Neural cell (in vitro differentiated cells): ENCODE measurements at regions not wholly inside any gene's neighbourhood (a gene's known extent, or its start where the extent isn't known, plus 50 kb on each side); places are given as distances from the start of the nearest gene placed in this dataset.

Experiments
- H2AFZ ChIP-seq: fragments of 200-600, 300-800 bp; sonication (generic), shearing (Covaris generic); 2 replicates; pipeline ENCODE4 v1.6.0; 2014; ENCODE audit warnings: low read depth, mild to moderate bottlenecking, antibody characterized with exemption, low read length, moderate library complexity
- H3F3A ChIP-seq: fragments of 200-600 bp; shearing (Covaris generic); 2 replicates; pipeline ENCODE4 v1.6.1; 2016; ENCODE audit warnings: mild to moderate bottlenecking, moderate library complexity, mixed read lengths, antibody characterized with exemption, low read length; ENCODE audit not compliant: insufficient read depth, poor library complexity, severe bottlenecking
- H3K27ac ChIP-seq: fragments of 200-600, 300-800 bp; sonication (generic), shearing (Covaris generic); 2 replicates; pipeline ENCODE4 v1.5.1; 2014; ENCODE audit warnings: mild to moderate bottlenecking, low read length, moderate library complexity
- H3K27me3 ChIP-seq: fragments of 300-800, 200-600 bp; sonication (generic), shearing (Covaris generic); 2 replicates; pipeline ENCODE4 v1.6.0; 2014; ENCODE audit warnings: mild to moderate bottlenecking, low read depth, low read length, moderate library complexity; ENCODE audit not compliant: insufficient read depth
- H3K36me3 ChIP-seq: fragments of 300-800, 200-600 bp; sonication (generic), shearing (Covaris generic); 2 replicates; pipeline ENCODE4 v1.5.1; 2014; ENCODE audit warnings: mild to moderate bottlenecking, antibody characterized with exemption, low read length, moderate library complexity; ENCODE audit not compliant: insufficient read depth
- H3K4me2 ChIP-seq: fragments of 300-800, 200-600 bp; sonication (generic), shearing (Covaris generic); 2 replicates; pipeline ENCODE4 v1.6.0; 2014; ENCODE audit warnings: mild to moderate bottlenecking, low read length
- H3K4me3 ChIP-seq: fragments of 300-800, 200-600 bp; sonication (generic), shearing (Covaris generic); 2 replicates; pipeline ENCODE4 v1.5.1; 2014; ENCODE audit warnings: mild to moderate bottlenecking, low read length, moderate library complexity
- H3K79me2 ChIP-seq: fragments of 200-600 bp; shearing (Covaris generic); replicated peaks from 2 replicates; pipeline ENCODE4 v1.6.0; 2014; ENCODE audit warnings: mild to moderate bottlenecking, low read length, moderate library complexity; ENCODE audit not compliant: insufficient read depth
- H3K9ac ChIP-seq: fragments of 300-800, 200-600 bp; sonication (generic), shearing (Covaris generic); 2 replicates; pipeline ENCODE4 v1.6.1; 2016; ENCODE audit warnings: mild to moderate bottlenecking, low read length, mixed read lengths
- H3K9me2 ChIP-seq: fragments of 200-600 bp; shearing (Covaris generic); 2 replicates; pipeline ENCODE4 v1.6.1; 2016; ENCODE audit warnings: mild to moderate bottlenecking, low read length, mixed read lengths; ENCODE audit not compliant: insufficient read depth
- H3K9me3 ChIP-seq: fragments of 200-600, 300-800 bp; sonication (generic), shearing (Covaris generic); 2 replicates; pipeline ENCODE4 v1.6.1; 2016; ENCODE audit warnings: mild to moderate bottlenecking, mixed run types, low read length, moderate library complexity, mixed read lengths
- H4K20me1 ChIP-seq: fragments of 200-600 bp; shearing (Covaris generic); 2 replicates; pipeline ENCODE4 v1.6.1; 2016; ENCODE audit warnings: mild to moderate bottlenecking, mixed run types; ENCODE audit not compliant: insufficient read depth
- EP300 ChIP-seq: fragments of 450-650 bp; conservative IDR thresholded peaks from 2 replicates; pipeline ENCODE4 v1.6.1; 2014; ENCODE audit warnings: antibody characterized with exemption, mild to moderate bottlenecking, moderate library complexity; ENCODE audit not compliant: poor library complexity, severe bottlenecking
- EZH2 ChIP-seq: fragments of 200-600, 300-800 bp; shearing (Covaris generic), sonication (generic); IDR thresholded peaks from 2 replicates; pipeline ENCODE4 v1.6.1; 2014; ENCODE audit warnings: antibody characterized with exemption, low read length, borderline replicate concordance, mild to moderate bottlenecking; ENCODE audit not compliant: insufficient read depth, poor library complexity, severe bottlenecking
- MXI1 ChIP-seq: fragments of 450-650 bp; conservative IDR thresholded peaks from 2 replicates; pipeline ENCODE4 v1.6.1; 2014; ENCODE audit warnings: antibody characterized with exemption, mild to moderate bottlenecking; ENCODE audit not compliant: poor library complexity, severe bottlenecking
- POLR2AphosphoS5 ChIP-seq: IDR thresholded peaks from 2 replicates; pipeline ENCODE4 v1.6.1; 2012
- RAD21 ChIP-seq: fragments of 450-650 bp; conservative IDR thresholded peaks from 2 replicates; pipeline ENCODE4 v1.6.1; 2014; ENCODE audit warnings: antibody characterized with exemption, mild to moderate bottlenecking, moderate library complexity
- SMC3 ChIP-seq: fragments of 450-650 bp; conservative IDR thresholded peaks from 2 replicates; pipeline ENCODE4 v1.6.1; 2014; ENCODE audit warnings: antibody characterized with exemption, mild to moderate bottlenecking, moderate library complexity; ENCODE audit not compliant: poor library complexity
- TAF1 ChIP-seq: IDR thresholded peaks from 2 replicates; pipeline ENCODE4 v1.6.1; 2012; ENCODE audit warnings: low read depth
- TF ChIP-seq, protein P1 (sequence below): IDR thresholded peaks from 2 replicates; pipeline ENCODE4 v1.6.1; 2012; ENCODE audit warnings: borderline replicate concordance
- TF ChIP-seq, protein P2 (sequence below): fragments of 450-650 bp; IDR thresholded peaks from 2 replicates; pipeline ENCODE4 v1.5.1; 2014; ENCODE audit warnings: antibody characterized with exemption, mild to moderate bottlenecking, moderate library complexity; ENCODE audit not compliant: poor library complexity, severe bottlenecking

DNA sequence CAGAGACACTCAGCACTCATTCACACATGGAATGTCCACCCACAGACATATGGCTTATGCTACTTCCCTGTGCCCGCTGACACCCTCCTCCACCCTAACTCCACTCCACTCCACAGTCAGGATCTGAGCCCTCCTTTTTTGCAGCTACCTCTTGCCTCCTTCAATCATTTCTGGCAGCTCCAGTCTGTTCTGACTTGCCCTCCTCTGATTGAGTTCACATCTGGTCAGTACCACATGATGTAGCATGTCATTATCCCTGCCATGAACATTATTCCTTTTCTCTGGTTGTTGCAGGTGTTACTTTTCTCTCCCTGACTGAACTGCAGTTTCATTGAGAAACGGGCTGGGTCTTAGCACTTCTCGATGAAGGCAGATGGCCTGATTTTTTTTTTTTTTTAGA is 130.1 kb upstream of the EGR2 start:
- no peaks in the 10 kb centered on the region for H3K36me3 ChIP-seq
- no peak overlapping the region for H3K4me2 ChIP-seq
- no peaks in the 10 kb centered on the region for H3F3A ChIP-seq
- no peaks in the 10 kb centered on the region for H3K79me2 ChIP-seq
- TF ChIP-seq RAD21, result no peak
- no peak for TF ChIP-seq POLR2AphosphoS5
- no peak overlapping the region for H3K9ac ChIP-seq
- no peaks in the 10 kb centered on the region for H3K9me3 ChIP-seq
- no peaks in the 10 kb centered on the region for H3K9me2 ChIP-seq
- no peak overlapping the region for H3K27ac ChIP-seq
- H4K20me1 ChIP-seq, result no peaks in the 10 kb centered on the region
- H3K4me3 ChIP-seq, result no peak overlapping the region
- H2AFZ ChIP-seq, result no peak overlapping the region
- H3K27me3 ChIP-seq, result no peaks in the 10 kb centered on the region

DNA sequence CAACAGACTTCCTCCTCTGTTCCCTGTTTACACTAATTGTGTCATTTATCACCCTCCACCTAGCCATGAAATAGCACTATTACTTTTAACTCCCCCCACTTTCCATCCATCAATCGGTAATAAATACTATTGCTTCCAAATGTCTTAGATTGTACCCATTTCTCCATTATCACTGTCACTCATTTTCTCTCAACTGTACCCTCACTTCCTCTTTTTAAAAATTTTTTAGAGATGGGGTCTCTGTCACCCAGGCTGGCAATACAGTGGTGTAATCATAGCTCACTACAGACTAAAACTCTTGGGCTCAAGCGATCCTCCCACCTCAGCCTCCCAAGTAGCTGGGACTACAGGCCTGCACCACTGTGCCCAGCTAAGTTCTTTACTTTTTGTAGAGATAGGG is 123.5 kb upstream of the EGR2 start:
- Histone ChIP-seq H3K9me2 (no peaks in the 10 kb centered on the region), H3K9ac (no peak overlapping the region), H4K20me1 (no peaks in the 10 kb centered on the region), H3K36me3 (no peaks in the 10 kb centered on the region), H3K27me3 (no peaks in the 10 kb centered on the region), H3K9me3 (no peaks in the 10 kb centered on the region), H3K4me3 (no peak overlapping the region), H3F3A (no peaks in the 10 kb centered on the region), H3K79me2 (no peaks in the 10 kb centered on the region), H3K4me2 (no peak overlapping the region), H3K27ac (no peak overlapping the region), H2AFZ (no peak overlapping the region)
- TF ChIP-seq TAF1, result no peak
- TF ChIP-seq POLR2AphosphoS5, result no peak
- TF ChIP-seq MXI1, result no peak
- no peak for TF ChIP-seq SMC3
- TF ChIP-seq, protein P1, sequence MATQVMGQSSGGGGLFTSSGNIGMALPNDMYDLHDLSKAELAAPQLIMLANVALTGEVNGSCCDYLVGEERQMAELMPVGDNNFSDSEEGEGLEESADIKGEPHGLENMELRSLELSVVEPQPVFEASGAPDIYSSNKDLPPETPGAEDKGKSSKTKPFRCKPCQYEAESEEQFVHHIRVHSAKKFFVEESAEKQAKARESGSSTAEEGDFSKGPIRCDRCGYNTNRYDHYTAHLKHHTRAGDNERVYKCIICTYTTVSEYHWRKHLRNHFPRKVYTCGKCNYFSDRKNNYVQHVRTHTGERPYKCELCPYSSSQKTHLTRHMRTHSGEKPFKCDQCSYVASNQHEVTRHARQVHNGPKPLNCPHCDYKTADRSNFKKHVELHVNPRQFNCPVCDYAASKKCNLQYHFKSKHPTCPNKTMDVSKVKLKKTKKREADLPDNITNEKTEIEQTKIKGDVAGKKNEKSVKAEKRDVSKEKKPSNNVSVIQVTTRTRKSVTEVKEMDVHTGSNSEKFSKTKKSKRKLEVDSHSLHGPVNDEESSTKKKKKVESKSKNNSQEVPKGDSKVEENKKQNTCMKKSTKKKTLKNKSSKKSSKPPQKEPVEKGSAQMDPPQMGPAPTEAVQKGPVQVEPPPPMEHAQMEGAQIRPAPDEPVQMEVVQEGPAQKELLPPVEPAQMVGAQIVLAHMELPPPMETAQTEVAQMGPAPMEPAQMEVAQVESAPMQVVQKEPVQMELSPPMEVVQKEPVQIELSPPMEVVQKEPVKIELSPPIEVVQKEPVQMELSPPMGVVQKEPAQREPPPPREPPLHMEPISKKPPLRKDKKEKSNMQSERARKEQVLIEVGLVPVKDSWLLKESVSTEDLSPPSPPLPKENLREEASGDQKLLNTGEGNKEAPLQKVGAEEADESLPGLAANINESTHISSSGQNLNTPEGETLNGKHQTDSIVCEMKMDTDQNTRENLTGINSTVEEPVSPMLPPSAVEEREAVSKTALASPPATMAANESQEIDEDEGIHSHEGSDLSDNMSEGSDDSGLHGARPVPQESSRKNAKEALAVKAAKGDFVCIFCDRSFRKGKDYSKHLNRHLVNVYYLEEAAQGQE, result no peak
- TF ChIP-seq, protein P2, sequence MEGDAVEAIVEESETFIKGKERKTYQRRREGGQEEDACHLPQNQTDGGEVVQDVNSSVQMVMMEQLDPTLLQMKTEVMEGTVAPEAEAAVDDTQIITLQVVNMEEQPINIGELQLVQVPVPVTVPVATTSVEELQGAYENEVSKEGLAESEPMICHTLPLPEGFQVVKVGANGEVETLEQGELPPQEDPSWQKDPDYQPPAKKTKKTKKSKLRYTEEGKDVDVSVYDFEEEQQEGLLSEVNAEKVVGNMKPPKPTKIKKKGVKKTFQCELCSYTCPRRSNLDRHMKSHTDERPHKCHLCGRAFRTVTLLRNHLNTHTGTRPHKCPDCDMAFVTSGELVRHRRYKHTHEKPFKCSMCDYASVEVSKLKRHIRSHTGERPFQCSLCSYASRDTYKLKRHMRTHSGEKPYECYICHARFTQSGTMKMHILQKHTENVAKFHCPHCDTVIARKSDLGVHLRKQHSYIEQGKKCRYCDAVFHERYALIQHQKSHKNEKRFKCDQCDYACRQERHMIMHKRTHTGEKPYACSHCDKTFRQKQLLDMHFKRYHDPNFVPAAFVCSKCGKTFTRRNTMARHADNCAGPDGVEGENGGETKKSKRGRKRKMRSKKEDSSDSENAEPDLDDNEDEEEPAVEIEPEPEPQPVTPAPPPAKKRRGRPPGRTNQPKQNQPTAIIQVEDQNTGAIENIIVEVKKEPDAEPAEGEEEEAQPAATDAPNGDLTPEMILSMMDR, result no peak
- TF ChIP-seq RAD21, result no peak
- TF ChIP-seq EP300, result no peak
- no peak for TF ChIP-seq EZH2

DNA sequence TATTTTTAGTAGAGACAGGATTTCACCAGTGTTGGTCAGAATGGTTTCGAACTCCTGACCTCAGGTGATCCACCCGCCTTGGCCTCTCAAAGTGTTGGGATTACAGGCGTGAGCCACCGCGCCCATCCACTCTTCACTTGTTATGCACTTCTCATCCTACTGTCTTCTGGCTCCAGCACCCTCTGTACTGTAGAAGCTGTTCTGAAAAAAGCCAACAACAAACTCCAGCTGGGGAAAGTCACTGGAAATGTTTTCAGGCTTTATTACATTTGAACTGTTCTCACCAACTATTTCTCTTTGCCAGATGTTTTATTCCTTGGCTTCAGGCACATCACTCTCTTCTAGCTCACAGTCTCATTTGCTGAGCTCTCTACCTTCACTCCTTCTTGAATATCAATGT is 122.5 kb upstream of the EGR2 start:
- no peaks in the 10 kb centered on the region for H4K20me1 ChIP-seq
- no peaks in the 10 kb centered on the region for H3K36me3 ChIP-seq
- H3F3A ChIP-seq, result no peaks in the 10 kb centered on the region
- no peaks in the 10 kb centered on the region for H3K9me3 ChIP-seq
- H2AFZ ChIP-seq, result no peak overlapping the region
- H3K79me2 ChIP-seq, result no peaks in the 10 kb centered on the region
- H3K27me3 ChIP-seq, result no peaks in the 10 kb centered on the region
- H3K27ac ChIP-seq, result no peak overlapping the region
- no peaks in the 10 kb centered on the region for H3K9me2 ChIP-seq
- H3K4me2 ChIP-seq, result no peak overlapping the region
- no peak for TF ChIP-seq EP300
- no peak for TF ChIP-seq MXI1
- no peak for TF ChIP-seq SMC3
- TF ChIP-seq, protein P1, result no peak
- TF ChIP-seq TAF1, result no peak
- no peak for TF ChIP-seq EZH2
- TF ChIP-seq, protein P2, result no peak
- TF ChIP-seq RAD21, result no peak
- no peak for TF ChIP-seq POLR2AphosphoS5
- H3K4me3 ChIP-seq, result no peak overlapping the region
- no peak overlapping the region for H3K9ac ChIP-seq
